SHP77 treated with DMSO at 0.1 percent for 48 hours (cell line): ENCODE measurements at regions not wholly inside any gene's neighbourhood (a gene's known extent, or its start where the extent isn't known, plus 50 kb on each side); places are given as distances from the start of the nearest gene placed in this dataset.

Source experiments
- DNase-seq: peaks from one replicate; lab custom pipeline; 2025; lab: John Stamatoyannopoulos, UW

GRCh38 chr2:8256905-8257304 is 425.0 kb upstream of the ID2 start:
- DNase-seq: no peak

DNA sequence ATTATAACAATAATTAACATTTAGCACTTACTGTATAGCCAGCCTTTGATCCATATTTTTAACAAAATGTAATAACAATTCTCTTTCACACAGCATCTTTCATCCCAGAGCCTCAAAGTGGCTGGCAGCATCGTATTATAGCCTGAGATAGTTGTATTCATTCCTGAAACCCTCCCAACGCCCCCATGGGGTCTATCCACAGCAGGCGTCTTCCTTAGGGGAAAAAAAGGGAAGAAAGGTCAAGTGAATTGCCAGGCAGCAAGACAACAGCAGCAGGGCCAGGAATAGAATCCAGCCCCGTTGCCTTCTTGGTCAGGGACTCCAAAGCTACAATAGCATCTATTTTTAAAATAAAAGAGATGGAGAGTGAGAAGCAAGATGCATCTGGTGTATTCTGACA is 424.4 kb upstream of the ID2 start:
- no peak for DNase-seq

GRCh38 chr2:8258406-8258805 is 423.4 kb upstream of the ID2 start:
- DNase-seq: no peak

GRCh38 chr2:8259106-8259840 is 422.6 kb upstream of the ID2 start:
- DNase-seq: no peak

GRCh38 chr2:8259841-8260178 is 422.0 kb upstream of the ID2 start:
- no peak for DNase-seq

GRCh38 chr2:8260213-8260612 is 421.6 kb upstream of the ID2 start:
- DNase-seq: no peak

- no peak for DNase-seq
Measured at GRCh38 chr2:8263901-8264300, 418.0 kb upstream of the ID2 start.

DNA sequence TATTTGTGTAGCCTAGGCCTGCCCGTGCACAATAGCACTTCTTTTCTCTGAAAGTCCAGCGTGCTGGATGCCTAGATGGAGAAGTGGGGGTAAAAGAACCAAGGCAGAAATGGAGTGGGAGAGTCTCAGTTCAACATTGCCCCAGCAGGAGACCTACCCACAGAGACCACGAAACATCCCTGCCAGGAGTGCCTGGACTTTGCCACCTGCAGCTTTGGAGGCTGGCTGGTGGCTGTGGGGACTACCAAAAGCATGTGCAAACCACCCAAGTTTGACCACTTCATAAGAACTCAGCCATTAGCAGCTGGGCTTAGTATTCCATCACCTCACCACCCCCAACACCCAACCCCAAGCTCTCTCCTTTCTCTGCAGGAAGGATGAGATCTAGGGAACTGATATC is 416.9 kb upstream of the ID2 start:
- DNase-seq: no peak

- no peak for DNase-seq
Measured at GRCh38 chr2:8265476-8266226, 416.2 kb upstream of the ID2 start.

DNA sequence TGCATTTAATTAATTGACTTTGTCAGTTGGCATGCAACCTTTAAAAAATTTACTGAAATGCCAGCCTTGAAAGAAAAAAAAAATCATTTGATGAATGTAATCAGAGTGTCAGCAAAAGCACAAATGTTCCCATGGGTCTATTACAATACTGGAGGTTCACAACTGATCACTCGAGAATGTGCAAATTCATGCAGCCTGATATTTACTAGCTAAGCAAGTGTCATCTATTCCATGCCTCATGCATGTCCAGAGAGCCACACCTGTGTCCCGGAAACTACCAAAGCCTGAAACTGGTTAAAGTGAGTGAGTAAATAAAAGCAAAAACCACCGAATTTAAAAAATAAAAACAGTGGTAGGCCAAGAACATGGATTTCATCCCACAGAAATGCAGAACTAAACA is 415.3 kb upstream of the ID2 start:
- no peak for DNase-seq

DNA sequence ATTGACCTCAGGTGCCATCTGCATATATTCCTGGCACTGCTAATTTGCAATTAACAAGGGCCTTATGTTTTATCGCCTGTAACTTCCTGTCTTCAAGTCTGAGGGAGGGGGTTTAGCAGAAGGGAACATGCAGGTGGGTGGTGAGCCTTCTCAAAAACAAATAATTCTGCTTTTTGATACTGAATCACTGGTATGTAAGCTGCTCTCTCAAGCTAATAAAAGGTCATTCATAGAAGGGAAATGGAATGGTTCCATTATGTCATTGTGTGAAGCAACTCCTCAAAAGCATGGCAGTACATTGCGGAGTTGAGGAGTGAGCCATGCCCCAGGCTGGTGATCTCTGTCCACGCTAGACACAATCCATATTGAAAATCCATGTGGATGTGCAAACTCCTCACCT is 414.8 kb upstream of the ID2 start:
- no peak for DNase-seq

- no peak for DNase-seq
Measured at GRCh38 chr2:8267721-8268120, 414.1 kb upstream of the ID2 start.

GRCh38 chr2:8268172-8268783 is 413.6 kb upstream of the ID2 start:
- no peak for DNase-seq

DNA sequence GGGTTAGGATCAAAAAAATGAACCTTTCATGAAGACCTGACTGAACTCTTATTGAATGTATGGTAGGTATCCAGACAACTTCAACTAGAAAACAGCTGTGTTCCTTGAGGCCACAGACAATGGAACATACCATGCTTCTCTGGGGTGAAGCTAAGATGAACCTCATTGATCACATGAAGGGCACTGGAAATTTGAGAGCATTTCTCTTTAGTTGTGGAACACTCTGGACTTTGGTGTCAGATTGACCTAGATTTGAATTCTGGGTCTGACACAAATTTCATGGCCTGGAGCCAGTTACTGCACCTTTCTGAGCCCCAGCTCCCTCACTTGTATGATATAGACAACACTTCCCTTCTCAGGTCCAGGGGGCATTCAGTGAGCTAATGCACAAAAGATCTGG is 411.2 kb upstream of the ID2 start:
- no peak for DNase-seq

- no peak for DNase-seq
Measured at GRCh38 chr2:8271461-8271860, 410.4 kb upstream of the ID2 start.

DNA sequence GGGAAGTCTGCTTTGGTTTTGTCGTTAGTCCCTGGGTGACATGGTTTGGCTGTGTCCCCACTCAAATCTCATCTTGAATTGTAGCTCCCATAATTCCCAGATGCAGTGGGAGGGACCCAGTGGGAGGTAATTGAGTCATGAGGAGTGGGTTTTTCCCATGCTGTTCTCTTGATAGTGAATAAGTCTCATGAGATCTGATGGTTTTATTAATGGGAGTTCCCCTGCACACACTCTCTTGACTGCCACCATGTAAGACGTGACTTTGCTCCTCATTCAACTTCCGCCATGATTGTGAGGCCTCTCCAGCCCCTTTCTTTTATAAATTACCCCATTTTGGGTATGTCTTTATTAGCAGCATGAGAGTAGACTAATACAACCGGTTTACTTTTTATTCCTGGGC is 405.8 kb upstream of the ID2 start:
- no peak for DNase-seq

GRCh38 chr2:8277921-8278571 is 403.8 kb upstream of the ID2 start:
- no peak for DNase-seq

- no peak for DNase-seq
Measured at GRCh38 chr2:8278709-8279354, 403.0 kb upstream of the ID2 start.

DNA sequence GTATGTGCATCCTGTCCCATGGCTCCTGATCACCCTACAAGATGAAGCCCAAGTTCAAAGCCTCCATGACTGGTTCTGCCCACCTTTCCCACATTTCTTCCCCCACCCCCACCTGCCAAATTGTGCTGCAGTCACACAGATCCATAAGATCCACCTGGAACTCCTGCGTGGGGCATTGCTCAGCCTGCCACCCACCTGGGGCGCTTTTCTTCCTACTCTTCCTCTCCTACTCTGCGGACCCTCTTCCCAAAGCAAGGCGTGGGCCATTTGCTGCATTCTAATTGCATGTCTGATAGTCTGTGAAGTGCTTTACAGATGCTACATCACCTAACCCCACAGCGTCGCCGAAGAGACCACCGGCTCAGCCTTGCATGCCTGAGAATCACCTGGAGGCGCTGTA is 402.4 kb upstream of the ID2 start:
- no peak for DNase-seq

DNA sequence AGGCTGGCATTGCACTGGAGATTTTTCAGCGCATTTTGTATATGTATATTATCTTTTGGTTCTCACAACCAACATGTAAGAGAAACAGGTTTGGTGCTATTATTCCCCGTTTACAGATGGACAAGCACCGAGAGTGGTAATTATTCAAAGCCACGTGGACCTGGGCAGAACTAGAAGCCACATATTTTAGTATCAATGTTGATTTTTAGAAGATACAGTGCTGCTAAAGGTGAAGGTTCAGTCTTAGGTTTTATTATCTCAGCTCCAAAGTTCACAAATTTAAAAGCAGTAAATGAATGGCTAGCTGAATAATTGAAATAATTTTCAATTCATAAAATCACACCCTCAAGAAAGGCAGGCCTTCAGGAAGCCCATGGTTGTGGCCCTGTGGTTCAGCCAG is 400.6 kb upstream of the ID2 start:
- DNase-seq: no peak

- no peak for DNase-seq
Measured at GRCh38 chr2:8281950-8282857, 399.7 kb upstream of the ID2 start.
